Fibroblast of skin of left quadriceps (primary cell): ENCODE measurements at regions not wholly inside any gene's neighbourhood (a gene's known extent, or its start where the extent isn't known, plus 50 kb on each side); places are given as distances from the start of the nearest gene placed in this dataset.
"Not testable (repeated sequence)": the region's sequence is repeated elsewhere in the genome, so short reads cannot be mapped to it uniquely, and the experiment has no call there.

ENCODE experiments used
- DNase-seq, 2 experiments: peaks; one replicate each; pipeline ENCODE4 v3.0.0-alpha.2; 2013; ENCODE audit warnings: low read depth in 2 of 2

- DNase-seq: no peak
These were observed 120.6 kb upstream of the JADE1 start for GRCh38 chr4:128688846-128689437.

- no peak for DNase-seq
These were observed 121.3 kb upstream of the JADE1 start for GRCh38 chr4:128688033-128688721.

GRCh38 chr4:128686810-128687209, 122.7 kb upstream of the JADE1 start:
- DNase-seq: no peak

GRCh38 chr4:128686032-128686465, 123.5 kb upstream of the JADE1 start:
- no peak for DNase-seq

- no peak for DNase-seq
These were observed 125.5 kb upstream of the JADE1 start for GRCh38 chr4:128684016-128684415.

- DNase-seq: no peak
These were observed 126.4 kb upstream of the JADE1 start for GRCh38 chr4:128682942-128683666.

GRCh38 chr4:128676095-128676494, 133.4 kb upstream of the JADE1 start:
- DNase-seq: no peak

- no peak for DNase-seq
These were observed 134.4 kb upstream of the JADE1 start for GRCh38 chr4:128675083-128675482.

GRCh38 chr4:128673159-128673558, 136.3 kb upstream of the JADE1 start:
- DNase-seq: not testable (repeated sequence)

- not testable (repeated sequence) for DNase-seq
These were observed 136.9 kb upstream of the JADE1 start for GRCh38 chr4:128672596-128672995.

GRCh38 chr4:128670513-128670912, 139.0 kb upstream of the JADE1 start:
- no peak for DNase-seq

- no peak for DNase-seq
These were observed 140.9 kb upstream of the JADE1 start for GRCh38 chr4:128668566-128668965.

GRCh38 chr4:128665514-128665913, 144.0 kb upstream of the JADE1 start:
- no peak for DNase-seq

- DNase-seq: no peak
These were observed 146.2 kb upstream of the JADE1 start for GRCh38 chr4:128663325-128663724.

GRCh38 chr4:128661479-128661878, 148.0 kb upstream of the JADE1 start:
- no peak for DNase-seq

- no peak for DNase-seq
These were observed 148.9 kb upstream of the JADE1 start for GRCh38 chr4:128660361-128661215.

GRCh38 chr4:128658214-128658631, 151.3 kb upstream of the JADE1 start:
- no peak for DNase-seq

GRCh38 chr4:128657638-128658037, 151.9 kb upstream of the JADE1 start:
- no peak for DNase-seq

GRCh38 chr4:128654465-128654864, 155.0 kb upstream of the JADE1 start:
- no peak for DNase-seq

GRCh38 chr4:128653527-128654444, 155.7 kb upstream of the JADE1 start:
- no peak for DNase-seq
